ENCODE measurements at regions not wholly inside any gene's neighbourhood (a gene's known extent, or its start where the extent isn't known, plus 50 kb on each side); places are given as distances from the start of the nearest gene placed in this dataset.
"Not testable (repeated sequence)": the region's sequence is repeated elsewhere in the genome, so short reads cannot be mapped to it uniquely, and the experiment has no call there.

- TF ChIP-seq POLR2A, EP300 (IDR thresholded peaks at IDR 0.05): not testable (repeated sequence)
- TF ChIP-seq, protein P1, sequence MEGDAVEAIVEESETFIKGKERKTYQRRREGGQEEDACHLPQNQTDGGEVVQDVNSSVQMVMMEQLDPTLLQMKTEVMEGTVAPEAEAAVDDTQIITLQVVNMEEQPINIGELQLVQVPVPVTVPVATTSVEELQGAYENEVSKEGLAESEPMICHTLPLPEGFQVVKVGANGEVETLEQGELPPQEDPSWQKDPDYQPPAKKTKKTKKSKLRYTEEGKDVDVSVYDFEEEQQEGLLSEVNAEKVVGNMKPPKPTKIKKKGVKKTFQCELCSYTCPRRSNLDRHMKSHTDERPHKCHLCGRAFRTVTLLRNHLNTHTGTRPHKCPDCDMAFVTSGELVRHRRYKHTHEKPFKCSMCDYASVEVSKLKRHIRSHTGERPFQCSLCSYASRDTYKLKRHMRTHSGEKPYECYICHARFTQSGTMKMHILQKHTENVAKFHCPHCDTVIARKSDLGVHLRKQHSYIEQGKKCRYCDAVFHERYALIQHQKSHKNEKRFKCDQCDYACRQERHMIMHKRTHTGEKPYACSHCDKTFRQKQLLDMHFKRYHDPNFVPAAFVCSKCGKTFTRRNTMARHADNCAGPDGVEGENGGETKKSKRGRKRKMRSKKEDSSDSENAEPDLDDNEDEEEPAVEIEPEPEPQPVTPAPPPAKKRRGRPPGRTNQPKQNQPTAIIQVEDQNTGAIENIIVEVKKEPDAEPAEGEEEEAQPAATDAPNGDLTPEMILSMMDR (IDR thresholded peaks at IDR 0.05) = not testable (repeated sequence)
Observed at GRCh38 chr5:96560857-96561256, 101.3 kb upstream of the CAST start.

Data from ovary (tissue), 3 donors.